GM19240 (cell line): ENCODE measurements at regions not wholly inside any gene's neighbourhood (a gene's known extent, or its start where the extent isn't known, plus 50 kb on each side); places are given as distances from the start of the nearest gene placed in this dataset.
"Not testable (repeated sequence)": the region's sequence is repeated elsewhere in the genome, so short reads cannot be mapped to it uniquely, and the experiment has no call there.

ENCODE experiments used
- DNase-seq: peaks from one replicate; pipeline ENCODE4 v3.0.0; 2011; ENCODE audit warnings: low spot score; ENCODE audit not compliant: insufficient read length

DNA sequence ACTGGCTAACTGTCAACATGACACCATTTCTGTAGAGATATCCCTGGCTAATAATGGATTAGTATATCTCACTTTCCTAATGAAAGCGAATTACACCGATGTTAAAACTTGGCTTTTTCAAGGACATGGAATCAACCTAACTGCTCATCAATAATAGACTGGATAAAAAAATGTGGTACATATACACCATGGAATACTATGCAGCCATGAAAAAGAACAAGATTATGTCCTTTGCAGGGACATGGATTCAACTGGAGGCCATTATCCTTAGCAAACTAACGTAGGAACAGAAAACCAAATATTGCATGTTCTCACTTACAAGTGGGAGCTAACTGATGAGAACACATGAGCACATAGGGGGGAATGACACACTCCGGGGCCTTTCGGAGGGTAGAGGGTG, 62.6 kb downstream of the ZIC1 start:
- DNase-seq = no peak

DNA sequence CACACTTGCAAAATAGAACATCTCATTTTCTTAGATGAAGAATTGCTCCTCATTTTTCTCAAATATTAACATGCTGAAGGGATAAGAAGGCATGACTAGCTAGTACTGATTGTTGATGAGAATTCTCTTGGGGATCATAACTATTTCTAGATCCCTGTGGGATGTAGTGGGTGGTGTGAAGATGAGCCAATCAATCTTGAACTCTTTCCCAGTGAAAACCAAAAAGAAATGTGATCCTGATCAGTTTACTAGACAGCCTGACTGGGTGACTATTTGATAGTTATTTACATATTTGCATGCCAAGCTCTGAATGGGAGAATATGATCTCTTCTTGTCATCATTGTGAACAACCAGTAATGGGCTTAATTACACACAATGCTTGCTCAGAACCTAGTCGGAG, 63.7 kb downstream of the ZIC1 start:
- no peak for DNase-seq

DNA sequence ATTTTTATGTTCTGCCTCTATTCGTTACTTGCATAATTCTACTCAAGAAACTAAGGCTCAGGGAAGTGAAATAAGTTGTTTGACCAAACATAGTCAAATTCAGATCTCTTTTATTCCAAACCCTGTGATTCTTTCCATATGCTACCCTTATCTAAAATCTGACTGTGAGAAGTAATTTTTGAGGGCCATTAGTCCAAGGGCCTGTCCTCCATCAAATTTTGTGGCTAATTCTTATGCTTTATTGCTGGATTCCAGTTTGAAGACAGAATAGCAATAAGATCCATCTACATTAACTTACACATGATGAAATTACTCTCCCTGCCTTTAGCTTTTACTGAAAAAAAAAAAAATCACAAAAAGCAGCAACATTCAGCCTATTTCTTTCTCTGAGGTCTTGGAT, 74.0 kb downstream of the ZIC1 start:
- DNase-seq = no peak

DNA sequence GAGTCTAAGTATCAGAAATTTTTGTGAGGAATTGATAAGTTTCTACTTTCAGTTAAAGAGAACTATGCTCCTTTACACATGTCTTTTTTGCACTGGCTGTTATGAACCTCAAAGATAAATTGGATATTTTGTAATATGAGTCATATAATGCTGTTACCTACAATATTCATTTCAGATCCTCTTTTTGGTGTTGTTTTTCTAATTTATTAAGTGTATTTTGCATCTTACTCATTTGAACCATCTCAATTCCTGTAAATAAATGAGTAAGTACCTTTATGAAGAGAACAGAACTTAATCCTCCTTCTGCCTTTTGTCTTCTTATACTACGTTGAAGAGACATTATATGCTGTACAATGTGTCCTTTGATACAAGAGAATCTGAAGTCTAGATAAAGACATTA, 74.4 kb downstream of the ZIC1 start:
- no peak for DNase-seq

DNA sequence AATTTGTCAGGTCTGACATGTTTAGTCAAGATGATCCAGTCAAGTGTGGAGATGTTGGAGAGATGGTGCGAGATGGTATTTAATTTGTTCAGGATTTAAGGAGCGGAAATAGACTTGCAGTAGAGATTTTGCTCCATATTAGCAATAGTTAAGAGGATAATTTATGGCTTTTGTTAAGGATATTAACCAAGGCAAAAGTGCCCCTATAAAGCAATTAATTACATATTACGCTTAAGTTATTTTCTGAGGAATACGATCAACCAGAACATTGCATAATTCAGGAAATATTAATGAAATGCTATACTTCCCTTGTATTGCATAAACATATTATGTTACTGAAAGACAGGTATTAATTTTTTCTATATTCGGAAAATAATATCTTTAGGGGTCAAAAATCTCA, 83.9 kb downstream of the ZIC1 start:
- no peak for DNase-seq

DNA sequence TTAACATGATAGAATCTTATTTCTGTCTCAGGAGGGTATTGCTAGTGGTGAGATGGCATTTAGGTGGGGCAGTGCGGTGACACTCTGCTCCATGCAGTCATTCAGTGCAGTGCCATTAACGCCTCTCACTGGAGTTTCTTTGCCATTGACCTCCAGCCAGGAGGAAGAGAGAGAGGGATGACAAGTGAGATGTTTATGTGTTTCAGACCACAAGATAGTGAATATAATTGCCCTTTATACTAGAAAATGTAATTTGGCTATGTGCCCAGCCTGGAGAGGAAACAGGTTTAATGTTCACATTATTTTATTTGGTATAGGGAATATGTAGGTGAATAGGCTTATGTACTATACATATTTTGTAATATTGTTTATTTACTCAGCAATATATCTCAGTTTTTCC, 84.5 kb downstream of the ZIC1 start:
- no peak for DNase-seq

DNA sequence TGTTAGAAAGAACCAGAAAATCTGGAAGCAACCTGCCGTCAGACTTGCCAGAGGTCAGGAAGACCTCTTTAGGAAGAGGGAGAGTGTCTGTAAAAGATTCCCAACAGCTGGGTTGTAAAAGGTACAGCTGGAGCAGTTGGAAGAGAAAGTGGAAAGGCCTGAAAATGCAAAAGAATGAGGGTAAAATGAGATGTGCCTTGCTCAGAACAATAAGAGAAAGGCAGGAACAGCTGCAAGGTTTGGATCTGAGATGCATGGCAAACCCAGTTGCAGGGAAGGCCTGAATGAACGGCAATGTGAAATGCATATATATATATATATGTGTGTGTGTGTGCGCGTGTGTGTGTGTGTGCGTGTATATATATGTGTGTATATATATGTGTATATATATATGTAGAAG, 88.1 kb downstream of the ZIC1 start:
- DNase-seq = no peak

DNA sequence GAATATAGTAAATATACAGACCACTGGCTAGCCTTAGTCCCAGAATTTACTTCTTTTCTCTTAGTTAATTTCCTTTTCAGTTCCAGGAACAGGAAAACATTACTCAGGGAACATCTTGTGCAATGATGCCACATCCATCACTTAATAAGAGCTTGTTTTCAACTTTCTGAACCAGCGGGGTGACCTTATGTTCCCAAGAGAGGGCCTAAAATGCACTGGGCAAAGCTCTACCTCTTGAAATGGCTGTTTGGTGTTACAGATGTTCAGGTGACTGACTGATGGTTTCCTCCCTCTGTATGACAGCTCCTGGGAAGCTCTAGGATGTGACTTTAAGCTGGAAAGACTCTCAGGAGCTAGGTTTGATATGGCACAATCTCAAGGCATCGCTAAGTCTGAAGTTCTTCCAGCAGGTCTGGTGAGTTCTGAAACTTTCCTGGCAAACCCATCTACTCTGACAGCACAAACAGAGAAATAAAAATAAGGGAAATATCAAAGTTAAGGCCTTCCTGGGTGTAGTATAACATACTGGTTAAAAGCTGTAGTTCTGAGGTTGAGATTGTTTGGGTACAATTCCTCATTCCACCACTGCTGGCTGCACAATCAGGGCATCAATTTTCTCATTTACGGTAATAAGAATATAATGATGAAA, 98.6 kb downstream of the ZIC1 start:
- DNase-seq = no peak

DNA sequence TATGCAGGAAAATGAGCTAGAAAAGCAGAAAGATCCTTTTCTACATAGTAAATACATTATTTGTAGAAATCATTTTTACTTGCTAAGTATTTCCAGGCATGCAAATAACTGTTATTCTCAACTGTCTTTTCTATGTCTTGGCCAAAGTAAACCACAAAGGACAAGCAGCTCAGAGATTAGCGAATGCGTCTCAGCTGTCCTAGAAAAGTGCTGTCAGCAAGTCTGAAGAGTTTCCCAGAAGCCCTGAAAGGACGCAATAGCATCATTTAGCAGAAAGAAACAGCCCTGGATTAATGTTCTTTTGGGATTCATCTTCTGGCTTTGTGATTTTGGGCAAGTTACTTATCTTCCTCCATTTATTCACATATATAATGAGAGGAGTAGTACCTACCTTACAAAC, 100.3 kb downstream of the ZIC1 start:
- DNase-seq = no peak

DNA sequence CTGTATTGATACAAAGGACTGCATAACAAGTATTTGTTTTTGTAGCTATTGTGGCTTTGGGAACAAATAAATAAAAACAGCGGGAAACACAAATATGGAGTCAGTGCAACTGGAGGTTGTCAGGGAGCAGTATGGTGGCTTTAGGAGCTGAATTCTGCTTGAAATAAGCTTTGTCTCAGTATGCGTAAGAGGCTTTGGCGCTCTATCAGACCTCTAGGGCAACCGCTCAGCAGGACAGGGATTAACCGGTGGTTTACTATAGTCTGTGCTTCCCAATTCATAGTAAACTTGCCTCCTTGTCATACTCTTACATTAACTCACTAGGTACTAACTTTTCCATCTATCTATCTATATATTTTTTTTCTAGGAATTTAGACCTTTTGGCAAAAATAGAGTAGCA, 104.6 kb downstream of the ZIC1 start:
- no peak for DNase-seq

DNA sequence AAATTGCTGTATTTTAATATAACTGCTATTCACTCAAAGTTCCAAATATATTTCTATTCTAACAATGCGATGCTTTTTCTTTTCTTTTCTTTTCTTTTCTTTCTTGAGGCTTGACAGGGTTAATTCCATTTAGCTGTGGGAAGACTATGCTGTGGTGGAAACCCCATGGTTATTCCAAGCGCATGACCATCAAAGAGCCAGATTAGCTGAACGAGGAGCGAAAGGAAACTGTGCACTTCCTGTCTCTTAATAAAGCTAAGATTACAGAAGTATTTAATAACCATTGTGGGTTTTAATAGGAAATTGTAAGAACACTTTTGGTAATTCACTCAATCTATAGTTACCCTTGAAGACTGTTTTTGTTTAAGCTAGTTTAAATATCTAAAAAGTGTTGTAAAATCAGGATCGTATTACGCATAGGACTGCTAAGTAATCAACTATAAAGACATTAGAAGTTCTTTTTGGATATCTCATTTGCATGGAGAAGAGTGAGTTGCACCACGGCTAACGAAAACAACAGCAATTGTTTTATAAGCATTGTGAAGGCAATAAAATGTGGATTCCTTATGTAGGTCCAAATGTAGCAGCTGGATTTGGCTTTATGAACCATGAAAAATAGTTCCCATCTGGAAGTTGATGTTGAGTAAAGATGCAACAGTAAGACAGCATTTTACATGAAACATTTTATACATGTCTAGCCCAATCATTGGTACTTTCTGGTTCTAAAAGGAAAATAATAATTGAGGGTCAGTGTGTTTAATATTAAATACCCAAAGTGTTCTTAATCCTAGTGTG, 105.4 kb downstream of the ZIC1 start:
- no peak for DNase-seq

DNA sequence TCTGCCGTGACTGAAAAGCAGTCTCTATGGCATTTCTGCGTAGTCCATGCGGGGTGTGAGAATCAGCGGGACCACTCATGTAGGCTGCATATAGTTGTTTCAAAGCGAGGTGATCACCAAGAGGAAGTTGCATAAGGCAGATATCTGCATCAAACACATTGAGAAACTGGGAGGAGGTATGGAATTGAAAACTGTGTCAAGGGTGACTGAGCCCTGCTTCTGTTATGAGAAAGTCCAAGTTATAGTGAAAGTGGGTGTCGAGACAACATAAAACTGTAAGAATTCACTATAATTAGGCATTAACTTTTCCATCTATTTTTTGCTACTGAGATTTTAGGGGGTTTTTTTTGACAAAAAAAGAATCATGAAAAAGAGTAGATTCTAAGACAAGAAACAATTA, 109.3 kb downstream of the ZIC1 start:
- DNase-seq = no peak

DNA sequence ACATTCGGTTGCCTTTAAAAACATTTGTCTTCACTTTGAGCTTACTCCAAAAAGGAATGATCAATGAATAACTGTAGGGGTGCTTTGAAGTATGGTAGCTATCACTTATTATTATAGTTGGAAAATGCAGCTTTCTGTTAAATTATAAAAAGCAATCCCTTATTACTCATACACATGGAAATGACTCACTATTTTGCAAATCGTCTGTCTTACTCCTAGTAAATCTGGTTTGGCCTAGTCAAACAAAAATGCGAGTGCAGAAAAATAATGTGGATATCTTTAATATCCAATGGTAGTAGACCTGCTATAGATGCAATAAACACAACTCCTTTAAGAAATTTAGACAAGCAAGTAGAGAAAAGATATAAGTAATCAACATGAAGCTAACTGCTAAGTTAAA, 112.5 kb downstream of the ZIC1 start:
- no peak for DNase-seq

DNA sequence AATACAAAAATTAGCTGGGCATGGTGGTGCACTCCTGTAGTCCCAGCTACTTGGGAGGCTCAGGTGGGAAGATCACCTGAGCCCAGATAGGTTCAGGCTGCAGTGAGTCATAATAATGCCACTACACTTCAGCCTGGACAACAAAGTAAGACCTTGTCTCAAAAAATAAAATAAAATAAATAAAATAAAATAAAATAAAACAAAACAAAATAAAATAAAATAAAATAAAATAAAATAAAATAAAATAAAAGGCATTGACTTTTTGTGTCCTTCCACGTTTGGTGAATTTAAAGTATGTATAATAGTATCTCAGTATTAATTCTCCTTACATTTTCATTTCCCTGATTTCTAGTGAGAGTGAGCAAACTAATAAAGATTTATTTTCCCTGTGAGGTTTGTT, 113.6 kb downstream of the ZIC1 start:
- not testable (repeated sequence) for DNase-seq

DNA sequence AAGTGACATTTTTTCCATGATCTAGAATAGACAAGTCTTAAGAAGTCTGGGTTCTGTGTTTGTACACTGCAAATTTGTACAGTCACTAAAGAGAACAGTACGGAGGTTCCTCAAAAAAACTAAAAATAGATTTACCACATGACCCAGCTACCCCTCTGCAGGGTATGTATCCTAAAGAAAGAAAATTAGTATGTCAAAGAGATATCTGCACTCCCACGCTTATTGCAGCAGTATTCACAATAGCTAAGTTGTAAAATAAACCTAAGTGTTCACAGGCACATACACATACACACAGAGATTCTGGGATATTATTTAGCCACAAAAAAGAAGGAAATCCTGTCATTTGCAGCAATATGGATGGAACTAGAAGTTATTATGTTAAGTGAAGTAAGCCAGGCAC, 120.4 kb downstream of the ZIC1 start:
- no peak for DNase-seq

DNA sequence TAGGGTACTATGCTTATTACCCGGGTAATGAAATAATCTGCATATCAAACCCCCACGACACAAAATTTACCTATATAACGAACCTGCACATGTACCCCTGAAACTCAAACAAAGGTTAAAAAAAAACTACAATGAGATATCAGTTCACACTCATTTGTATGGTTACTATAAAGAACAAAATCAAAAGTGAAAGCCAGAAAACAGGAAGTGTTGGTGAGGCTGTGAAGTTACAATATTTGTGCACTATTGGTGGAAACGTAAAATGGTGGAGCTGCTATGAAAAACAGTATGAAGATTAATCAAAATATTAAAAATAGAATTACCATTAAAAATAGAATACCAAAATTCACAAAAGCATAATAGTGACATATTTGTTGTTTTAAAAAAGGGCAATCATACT, 128.9 kb downstream of the ZIC1 start:
- no peak for DNase-seq

DNA sequence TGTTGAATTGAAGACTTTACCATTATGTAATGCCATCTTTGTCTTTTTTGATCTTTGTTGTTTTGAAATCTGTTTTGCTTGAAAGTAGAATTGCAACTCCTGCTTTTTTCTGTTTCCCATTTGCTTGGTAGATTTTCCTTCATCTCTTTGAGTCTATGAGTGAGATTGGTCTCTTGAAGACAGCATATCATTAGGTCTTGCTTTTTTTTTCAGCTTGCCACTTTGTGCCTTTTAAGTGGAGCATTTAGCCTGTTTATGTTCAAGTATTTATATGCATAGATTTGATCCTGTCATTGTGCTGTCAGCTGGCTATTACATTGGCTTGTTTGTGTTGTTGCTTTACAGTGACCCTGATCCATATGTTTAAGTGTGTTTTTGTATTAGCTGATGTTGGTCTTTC, 131.8 kb downstream of the ZIC1 start:
- no peak for DNase-seq

DNA sequence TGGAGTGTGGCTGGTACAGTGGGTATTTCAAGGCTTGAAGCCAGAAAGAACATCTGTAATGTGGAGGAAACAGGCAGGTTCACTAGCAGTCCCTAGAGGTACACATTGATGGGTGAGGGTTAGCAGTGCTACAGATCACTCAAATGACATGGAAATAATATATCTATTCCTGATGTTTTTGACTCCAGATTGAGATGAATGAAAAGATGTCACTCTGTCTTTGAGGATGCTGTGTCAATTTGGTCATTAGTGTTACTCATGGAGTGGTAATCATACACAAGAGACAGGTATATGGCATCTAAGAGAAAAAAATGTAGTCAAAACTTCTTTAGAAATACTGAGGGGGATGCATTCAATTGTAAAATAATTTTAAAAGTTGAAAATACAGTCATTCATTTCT, 135.1 kb downstream of the ZIC1 start:
- no peak for DNase-seq

DNA sequence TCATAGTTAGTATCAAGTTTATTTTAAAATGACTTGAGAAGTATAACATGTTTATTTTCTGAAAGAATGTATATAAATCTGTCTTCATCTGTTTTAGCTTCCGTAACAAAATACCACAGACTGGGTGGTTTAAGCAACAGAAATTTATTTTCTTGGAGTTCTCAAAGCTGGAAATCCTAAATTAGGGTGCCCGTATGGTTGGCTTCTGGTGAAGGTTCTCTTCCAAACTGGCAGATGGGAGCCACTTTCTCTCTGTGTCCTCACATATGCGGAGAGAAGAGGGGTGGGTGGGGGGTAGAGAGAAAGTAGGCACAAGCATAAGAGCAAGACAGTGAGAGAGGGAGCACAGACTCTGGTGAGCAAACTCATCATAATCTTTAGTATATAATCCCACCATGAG, 142.3 kb downstream of the ZIC1 start:
- DNase-seq = no peak

DNA sequence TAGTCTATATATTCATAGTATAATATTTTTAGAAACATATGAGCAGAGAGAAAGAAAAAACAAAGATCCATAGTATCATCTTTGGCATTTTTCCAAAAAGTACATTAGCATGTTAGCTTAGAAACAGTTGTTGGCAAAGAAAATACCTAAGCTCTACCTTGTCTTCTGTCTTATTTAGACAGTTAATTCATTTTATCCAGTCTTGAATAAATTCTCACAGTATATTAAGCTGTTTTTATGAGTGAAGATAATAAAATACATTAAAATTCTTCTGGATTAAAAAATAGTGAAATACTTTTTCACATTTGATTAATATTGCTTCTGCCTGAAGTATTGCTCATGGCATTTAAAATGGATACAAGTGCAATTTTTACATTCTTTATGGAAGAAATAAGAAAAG, 145.2 kb downstream of the ZIC1 start:
- DNase-seq = no peak

DNA sequence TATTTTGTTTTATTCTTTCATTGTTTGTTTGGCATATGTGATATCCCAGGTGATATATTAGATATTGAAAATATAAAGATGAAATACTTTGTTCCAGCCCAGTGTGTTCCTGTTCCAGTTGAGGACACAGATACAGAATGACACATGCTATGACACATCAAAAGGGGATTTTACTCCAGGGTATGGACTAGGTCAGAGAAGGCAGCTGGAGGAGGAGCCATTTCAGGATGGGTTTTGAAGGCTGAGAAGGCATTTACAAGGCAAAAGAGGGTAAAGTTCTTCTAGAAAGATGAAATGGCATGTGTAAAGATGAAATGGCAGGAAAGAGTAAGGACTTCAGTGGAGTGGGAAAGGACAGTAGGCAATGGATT, 163.8 kb downstream of the ZIC1 start:
- DNase-seq = no peak

DNA sequence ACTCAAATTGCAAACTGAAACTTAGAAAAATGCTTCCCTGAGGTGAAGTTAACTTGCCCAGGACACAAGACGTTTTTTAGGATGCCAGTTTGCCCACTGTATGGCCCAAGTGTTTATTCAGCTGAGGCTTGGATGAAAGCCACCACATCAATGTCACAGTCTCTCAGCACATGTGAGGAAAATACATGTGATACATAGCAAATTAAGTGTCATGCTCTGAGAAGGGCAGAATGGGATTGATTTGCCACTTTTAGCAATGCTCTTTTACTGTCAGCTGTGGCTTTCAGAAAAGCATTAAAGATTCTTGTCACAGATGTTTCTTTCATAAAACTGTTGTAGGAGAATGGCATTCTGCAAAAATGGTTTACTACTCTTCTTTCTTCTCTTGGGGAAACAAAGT, 165.5 kb downstream of the ZIC1 start:
- no peak for DNase-seq

DNA sequence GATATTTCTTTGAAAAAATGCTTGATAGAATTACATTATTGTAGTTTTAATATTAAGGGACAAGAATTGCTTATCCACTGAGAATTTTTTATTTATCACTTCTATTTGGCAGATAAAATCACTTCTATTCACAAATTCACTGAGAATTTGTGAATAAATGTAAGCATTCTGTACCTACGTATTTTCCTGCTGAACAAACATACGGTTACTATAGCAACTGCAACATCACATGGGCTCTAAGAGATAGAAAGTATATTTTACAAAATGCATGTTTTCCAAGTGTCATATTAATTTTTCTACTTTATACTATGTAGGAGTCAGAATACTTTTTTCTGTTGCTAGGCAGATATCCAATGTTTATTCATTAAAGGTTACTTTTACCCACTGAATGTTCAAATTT, 166.2 kb downstream of the ZIC1 start:
- no peak for DNase-seq
